NCI-H146 treated with DMSO at 0.1 percent for 48 hours (cell line): ENCODE measurements at regions not wholly inside any gene's neighbourhood (a gene's known extent, or its start where the extent isn't known, plus 50 kb on each side); places are given as distances from the start of the nearest gene placed in this dataset.

Source experiments
- DNase-seq: peaks from one replicate; lab custom pipeline; 2025; ENCODE audit not compliant: unreplicated experiment; lab: John Stamatoyannopoulos, UW

DNA sequence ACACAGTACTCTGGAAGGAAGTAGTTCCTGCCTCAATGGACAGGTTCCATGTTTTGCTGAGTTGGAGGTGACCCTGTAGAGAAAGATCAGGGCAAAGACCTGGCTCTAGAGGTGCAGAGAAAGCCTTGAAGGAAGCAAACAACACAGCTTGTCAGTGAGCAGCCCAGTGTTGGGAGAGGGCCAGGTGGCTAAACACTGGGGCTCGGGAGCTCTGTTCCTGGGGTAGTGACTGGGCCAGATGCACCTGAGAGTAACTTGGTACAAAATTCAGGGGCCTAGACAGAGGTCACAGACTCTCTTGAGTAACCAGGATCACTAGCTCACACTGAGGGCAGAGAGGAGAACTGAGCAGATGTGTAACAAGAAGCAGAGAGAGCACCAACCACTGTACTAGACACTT lies 138.4 kb upstream of the NALF2 start:
- DNase-seq, result no peak

GRCh38 chrX:69365349-69365748 lies 138.8 kb upstream of the NALF2 start:
- DNase-seq, result no peak

DNA sequence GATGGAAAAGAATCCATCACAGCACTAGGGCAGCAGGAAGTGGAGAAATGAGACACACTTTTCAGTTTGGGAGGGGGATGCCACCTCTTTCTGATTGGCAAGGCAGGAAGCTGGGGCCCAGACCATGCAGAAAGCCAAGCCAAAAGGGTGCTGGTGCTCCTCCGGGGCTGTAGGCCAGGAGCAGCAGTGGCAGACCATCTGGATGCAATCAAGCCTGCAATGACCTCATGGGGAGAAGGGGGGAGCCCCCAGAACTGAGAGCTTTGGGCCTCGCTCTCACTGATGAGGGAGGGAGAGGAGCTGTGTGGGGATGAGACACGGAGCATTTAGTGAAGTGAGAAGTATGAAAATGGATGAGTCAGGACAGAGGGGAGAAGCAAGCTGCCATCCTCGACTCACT lies 141.3 kb upstream of the NALF2 start:
- no peak for DNase-seq

DNA sequence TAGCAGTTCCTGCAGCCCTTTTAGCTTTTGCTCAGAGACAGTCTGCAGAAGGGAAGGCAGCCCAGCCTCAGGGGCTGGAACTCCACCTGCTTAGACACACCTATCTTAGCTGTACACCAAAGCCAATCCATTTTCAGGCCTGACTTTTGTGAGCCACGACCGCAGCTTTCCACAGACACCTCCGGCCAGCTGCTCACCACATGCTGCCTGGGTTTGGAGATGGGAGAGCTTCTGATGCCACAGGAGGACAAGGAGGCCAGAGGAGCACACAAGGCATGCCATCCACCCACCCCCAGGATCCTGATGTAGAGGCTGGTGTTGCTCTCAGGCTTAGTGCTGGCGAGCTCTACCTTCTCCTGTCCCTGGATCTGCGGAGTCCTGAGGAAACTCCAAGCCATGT lies 141.8 kb upstream of the NALF2 start:
- no peak for DNase-seq

DNA sequence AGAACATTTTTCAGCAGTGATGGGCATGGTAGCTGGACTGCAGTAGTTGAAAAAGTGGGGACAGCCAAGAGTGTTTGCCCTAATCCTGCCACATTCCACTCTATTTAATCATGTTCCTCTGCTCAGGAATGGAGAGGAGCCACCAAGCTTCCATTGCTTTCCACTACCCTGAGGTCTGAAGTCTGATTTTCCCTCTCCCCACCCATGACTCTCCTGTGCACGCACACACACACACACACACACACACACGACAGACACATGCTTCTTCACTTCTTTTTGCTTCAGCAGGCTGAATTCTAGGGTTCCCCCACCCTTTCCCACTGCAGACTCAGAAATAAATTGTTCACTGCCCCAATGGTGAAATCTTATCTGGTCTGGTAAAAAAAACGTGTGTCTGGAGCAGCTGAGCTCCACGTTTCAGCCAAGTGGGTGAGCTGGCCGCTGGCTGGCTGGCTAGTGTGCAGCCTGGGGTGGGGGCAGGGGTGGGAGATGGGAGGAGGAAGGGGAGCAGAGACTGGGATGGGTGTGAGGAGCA lies 142.7 kb upstream of the NALF2 start:
- DNase-seq, result no peak

DNA sequence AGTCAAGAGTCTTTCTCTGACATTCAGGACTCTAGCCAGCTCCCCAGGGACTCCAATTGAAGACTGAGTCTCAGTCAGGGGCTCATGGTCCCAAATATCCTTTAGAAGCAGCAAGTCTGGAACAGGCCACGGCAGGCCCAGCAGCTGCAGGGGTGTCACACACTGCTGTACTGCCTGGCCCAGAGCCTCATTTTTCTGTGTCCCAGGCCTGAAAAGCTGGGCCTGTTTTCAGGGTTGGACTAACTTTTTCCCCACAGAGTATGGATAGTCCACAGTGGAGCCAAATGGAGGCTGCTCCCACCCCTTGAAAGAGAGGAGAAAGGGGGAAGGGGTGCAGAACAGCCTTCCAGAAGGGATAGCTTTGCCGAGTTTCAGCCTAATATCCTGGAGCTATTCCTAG lies 146.8 kb upstream of the NALF2 start:
- DNase-seq, result no peak

DNA sequence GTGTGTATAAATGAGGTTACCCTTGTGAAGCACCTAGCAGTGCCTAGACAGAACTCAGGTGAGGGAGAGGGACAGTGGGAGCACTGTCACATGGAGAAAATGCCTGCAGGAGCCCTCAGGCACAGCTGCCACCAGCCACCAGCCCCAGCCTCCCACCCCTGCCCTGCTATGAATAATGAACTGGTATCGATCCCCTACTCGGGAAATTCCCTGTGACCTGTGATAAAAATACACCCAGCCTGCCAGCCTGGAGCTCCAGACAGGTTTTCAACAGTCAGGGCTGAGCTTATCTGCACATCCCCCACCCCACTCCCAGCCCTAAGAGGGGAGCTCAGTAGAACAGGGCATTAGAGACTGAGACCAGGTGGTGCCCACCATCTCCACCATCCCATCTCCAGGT lies 159.6 kb upstream of the PJA1 start:
- DNase-seq, result no peak

DNA sequence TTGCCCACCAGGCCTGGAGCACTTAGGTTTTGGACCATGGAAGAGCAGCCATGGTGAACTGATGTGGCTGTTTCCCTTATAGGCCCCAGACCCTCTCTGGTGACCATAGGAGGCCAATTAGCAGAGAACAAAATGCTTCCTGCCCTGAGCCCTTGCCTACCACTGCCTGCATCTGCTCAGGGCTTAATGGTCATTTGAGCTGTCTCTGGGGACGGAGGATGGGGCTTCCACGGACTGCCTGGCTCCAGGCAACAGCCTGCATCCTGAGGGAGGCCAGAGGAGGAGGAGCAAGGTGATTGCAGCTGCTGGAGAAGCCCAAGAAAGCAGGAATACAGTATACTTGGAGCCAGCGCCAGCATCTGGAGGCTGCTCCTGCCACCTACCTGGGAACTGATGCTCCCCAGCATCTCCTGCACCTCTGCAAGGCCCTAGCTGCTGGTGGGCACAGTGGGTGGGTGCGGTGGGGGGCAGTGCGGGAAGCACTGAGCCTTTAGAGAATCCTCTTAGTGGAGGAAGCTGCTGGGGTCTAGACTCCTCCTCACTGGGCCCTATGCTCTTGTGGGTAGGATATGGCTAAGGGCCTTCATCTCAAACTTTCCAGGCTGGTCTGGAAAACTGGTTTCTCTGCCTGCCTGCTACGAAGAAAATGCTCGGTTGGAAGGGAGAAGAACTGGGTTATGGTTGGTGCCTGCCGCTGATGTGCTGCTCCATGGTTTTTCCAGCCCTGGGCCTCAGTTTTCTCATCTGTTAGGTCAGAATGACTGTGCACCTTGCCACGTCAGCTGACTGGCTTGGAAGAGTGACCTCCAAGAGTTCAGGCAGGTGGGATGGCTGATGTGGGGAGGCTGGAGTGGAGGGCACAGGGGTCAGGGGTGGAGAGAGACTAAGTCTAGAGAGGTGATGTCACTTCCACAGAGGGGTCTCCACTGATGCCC lies 158.8 kb upstream of the PJA1 start:
- DNase-seq, result no peak

DNA sequence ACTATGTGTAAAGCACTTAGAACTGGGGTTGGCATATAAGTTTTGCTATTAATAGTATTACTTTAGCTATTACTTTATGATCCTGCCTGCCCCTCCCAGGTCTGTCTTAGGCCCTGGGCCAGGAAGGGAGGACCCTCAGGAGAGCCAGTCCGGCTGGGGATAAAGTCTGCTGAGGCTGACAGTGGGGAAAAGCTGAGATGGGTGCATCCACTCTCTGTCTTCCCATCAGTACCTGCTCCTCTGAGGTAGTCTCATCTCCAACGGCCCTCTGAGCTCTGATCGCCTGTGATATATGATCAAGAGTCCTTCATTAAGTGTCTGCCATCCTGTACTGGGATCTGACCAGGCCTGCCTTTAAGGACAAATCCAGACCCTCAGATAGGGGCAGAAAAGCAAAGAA lies 156.5 kb upstream of the PJA1 start:
- DNase-seq, result no peak

- DNase-seq, result no peak
Observed at GRCh38 chrX:69321006-69321655, 155.9 kb upstream of the PJA1 start.

GRCh38 chrX:69320116-69320515 lies 154.9 kb upstream of the PJA1 start:
- no peak for DNase-seq

- no peak for DNase-seq
Observed at GRCh38 chrX:69319376-69319775, 154.1 kb upstream of the PJA1 start.

GRCh38 chrX:69318651-69319340 lies 153.5 kb upstream of the PJA1 start:
- DNase-seq, result no peak

DNA sequence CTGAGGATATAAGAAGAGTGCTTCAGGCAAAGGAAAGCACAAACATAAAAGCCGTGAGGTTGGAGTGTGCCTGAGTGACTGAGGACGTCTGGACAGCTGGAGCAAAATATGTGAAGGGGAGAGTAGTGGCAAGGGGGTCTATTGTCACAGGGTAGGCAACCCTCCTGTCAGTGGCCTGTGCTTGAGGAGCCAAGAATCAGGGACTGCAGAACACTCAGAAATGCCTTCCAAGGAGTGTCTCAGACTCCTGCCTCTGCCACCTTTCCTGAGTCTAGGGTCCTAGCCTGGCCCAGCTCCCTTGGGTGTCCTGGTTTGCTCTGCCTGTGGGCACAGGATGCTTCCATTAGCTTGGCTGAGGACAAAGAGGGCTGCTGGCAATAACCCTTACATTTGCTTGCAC lies 152.5 kb upstream of the PJA1 start:
- DNase-seq, result no peak

DNA sequence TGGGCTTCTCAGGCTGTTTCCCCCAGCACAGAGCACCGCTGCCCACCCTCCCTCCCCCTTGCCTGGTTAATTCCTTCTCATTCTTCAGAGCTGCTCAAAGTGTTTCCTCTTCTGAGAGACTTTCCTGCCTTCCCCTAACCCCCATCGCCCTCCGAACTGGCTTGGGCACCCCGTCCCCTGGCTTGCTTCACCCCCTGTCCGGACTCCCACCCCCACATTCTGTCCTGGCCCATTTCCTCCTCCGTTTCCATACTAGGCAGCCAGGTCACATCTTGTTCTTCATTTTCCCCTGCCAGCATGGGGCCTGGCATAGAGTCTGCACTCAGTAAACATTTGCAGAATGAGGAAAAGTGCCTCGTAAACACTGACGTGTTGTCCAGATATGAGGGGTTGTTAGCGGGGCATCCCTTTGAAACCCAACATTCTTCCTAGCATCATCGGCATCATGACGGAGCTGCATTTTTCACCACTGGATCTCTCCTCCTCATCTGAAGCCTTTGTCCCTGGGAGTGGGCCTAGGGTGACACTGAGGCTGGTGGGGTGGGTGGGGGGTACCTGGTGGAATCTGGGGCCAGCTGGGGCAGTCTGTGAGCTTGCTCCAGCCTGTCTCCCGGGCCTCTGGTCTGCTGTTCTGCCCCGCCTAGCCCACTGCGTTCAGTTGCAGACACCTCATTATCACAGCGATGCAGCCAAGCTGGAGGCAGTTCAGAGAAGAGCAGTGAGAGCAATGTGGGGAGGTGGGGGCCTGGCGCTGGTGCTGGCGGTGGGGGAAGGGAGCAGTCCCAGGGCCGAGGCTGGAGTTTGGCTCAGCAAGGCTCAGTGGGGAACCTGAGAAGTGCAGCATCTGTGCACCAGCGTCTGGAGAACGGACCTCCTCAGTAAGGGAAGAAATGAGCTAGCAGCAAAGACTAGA lies 149.4 kb upstream of the PJA1 start:
- no peak for DNase-seq

GRCh38 chrX:69313617-69314290 lies 148.5 kb upstream of the PJA1 start:
- DNase-seq, result no peak

GRCh38 chrX:69311936-69312670 lies 146.8 kb upstream of the PJA1 start:
- no peak for DNase-seq

DNA sequence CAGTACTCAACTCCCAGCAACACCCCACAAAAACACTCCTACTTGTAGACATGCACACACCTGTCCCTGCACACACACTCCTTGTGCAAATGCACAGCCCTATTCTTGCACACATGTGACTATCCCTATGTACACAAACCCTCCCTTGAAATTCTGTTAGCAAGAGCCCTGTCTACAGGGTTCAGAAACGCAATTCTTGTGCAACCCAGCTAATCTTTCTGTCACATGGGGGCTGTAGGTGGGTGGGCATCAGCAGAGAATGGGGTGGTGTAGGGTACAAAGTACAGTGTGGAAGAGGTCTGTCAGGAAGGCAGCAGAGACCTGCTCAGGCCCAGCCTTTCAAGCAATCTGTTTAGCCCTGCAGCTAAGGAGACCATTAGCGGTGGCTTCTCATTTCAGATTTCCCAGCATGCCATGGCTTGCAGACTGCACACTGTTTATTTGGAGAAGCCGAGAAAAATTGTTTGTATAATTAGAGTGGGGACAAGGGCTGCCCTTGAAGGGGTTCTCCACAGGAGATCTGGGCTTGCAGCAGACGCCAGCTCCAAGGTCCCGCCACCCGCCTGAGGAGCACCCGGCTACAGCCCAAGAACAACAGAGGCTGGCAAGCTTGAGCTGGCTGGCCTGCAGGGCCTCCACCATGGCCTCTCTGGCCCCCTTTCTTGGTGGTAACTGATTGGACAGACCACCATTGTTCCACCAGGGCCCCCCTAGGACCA lies 144.0 kb upstream of the PJA1 start:
- no peak for DNase-seq

- no peak for DNase-seq
Observed at GRCh38 chrX:69307756-69308155, 142.5 kb upstream of the PJA1 start.
